GM21526 (cell line): ENCODE measurements at regions not wholly inside any gene's neighbourhood (a gene's known extent, or its start where the extent isn't known, plus 50 kb on each side); places are given as distances from the start of the nearest gene placed in this dataset.
"Not testable (repeated sequence)": the region's sequence is repeated elsewhere in the genome, so short reads cannot be mapped to it uniquely, and the experiment has no call there.

Experiments
- ATAC-seq: cut with Tn5 transposase; IDR thresholded peaks from one replicate; pipeline ENCODE4 v1.9.1; 2021; ENCODE audit warnings: moderate library complexity; ENCODE audit not compliant: unreplicated experiment, low FRiP score

- no peak for ATAC-seq
Measured at GRCh38 chr3:139113231-139113992, 68.7 kb upstream of the PRR23C start.

- ATAC-seq = no peak
Measured at GRCh38 chr3:139113993-139114375, 69.3 kb upstream of the PRR23C start.

GRCh38 chr3:139116631-139117030 is 71.9 kb upstream of the PRR23C start:
- ATAC-seq = not testable (repeated sequence)

- ATAC-seq = no peak
Measured at GRCh38 chr3:139117136-139117675, 72.5 kb upstream of the PRR23C start.

- ATAC-seq = no peak
Measured at GRCh38 chr3:139117883-139118760, 73.4 kb upstream of the PRR23C start.

GRCh38 chr3:139118835-139119234 is 74.1 kb upstream of the PRR23C start:
- ATAC-seq = no peak

GRCh38 chr3:139119331-139120025 is 74.8 kb upstream of the PRR23C start:
- ATAC-seq = no peak

GRCh38 chr3:139120086-139121056 is 75.7 kb upstream of the PRR23C start:
- no peak for ATAC-seq

GRCh38 chr3:139121513-139122220 is 77.0 kb upstream of the PRR23C start:
- no peak for ATAC-seq

- ATAC-seq = no peak
Measured at GRCh38 chr3:139122221-139122581, 77.5 kb upstream of the PRR23C start.

GRCh38 chr3:139122612-139123011 is 77.9 kb upstream of the PRR23C start:
- no peak for ATAC-seq

GRCh38 chr3:139123377-139124095 is 78.8 kb upstream of the PRR23C start:
- ATAC-seq = no peak

GRCh38 chr3:139124197-139124596 is 79.5 kb upstream of the PRR23C start:
- ATAC-seq = no peak

- ATAC-seq = no peak
Measured at GRCh38 chr3:139127101-139127500, 82.4 kb upstream of the PRR23C start.

GRCh38 chr3:139127629-139128028 is 82.9 kb upstream of the PRR23C start:
- not testable (repeated sequence) for ATAC-seq

GRCh38 chr3:139128803-139129202 is 84.1 kb upstream of the PRR23C start:
- ATAC-seq = no peak

- ATAC-seq = no peak
Measured at GRCh38 chr3:139129892-139130291, 85.2 kb upstream of the PRR23C start.

- ATAC-seq = no peak
Measured at GRCh38 chr3:139130390-139131140, 85.9 kb upstream of the PRR23C start.
